Testis (tissue), 2 donors: ENCODE measurements at regions not wholly inside any gene's neighbourhood (a gene's known extent, or its start where the extent isn't known, plus 50 kb on each side); places are given as distances from the start of the nearest gene placed in this dataset.

Experiments
- CTCF ChIP-seq, 3 experiments: fragments of 450-650 bp in 2 of 3; fragments of 200-600 bp in 1 of 3; sonication (generic) in 1 of 3; IDR thresholded peaks; one replicate each; pipeline ENCODE4 v1.5.1; 2016 to 2019; ENCODE audit warnings: antibody characterized with exemption in 3 of 3, mild to moderate bottlenecking in 2 of 3, moderate library complexity in 1 of 3
- POLR2A ChIP-seq: fragments of 450-650 bp; IDR thresholded peaks from one replicate; pipeline ENCODE4 v1.6.1; 2017; ENCODE audit warnings: antibody characterized with exemption, mild to moderate bottlenecking, moderate library complexity

DNA sequence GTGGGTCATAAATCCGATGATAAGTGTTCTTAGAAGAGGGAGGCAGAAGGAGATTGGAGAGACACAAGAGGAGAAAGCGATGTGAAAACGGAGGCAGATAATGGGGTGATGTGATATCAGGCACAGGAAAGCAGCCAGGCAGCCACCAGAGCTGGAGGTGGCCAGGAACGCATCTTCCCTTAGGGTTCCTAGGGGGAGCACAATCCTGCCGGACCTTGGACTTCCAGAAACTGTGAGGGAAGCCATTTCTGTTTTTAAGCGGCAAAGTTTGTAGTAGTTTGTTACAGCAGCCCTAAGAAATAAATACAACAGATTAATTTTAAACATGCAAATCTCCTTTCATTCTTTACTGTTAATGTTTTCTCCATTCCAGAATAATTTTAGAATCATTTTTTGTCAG, 259.9 kb upstream of the TMC3 start:
- TF ChIP-seq CTCF (IDR thresholded peaks at IDR 0.05) = no peak
- TF ChIP-seq POLR2A = no peak
